HG02642 (cell line): ENCODE measurements at regions not wholly inside any gene's neighbourhood (a gene's known extent, or its start where the extent isn't known, plus 50 kb on each side); places are given as distances from the start of the nearest gene placed in this dataset.
"Not testable (repeated sequence)": the region's sequence is repeated elsewhere in the genome, so short reads cannot be mapped to it uniquely, and the experiment has no call there.

Experiments used
- ATAC-seq: cut with Tn5 transposase; IDR thresholded peaks from one replicate; pipeline ENCODE4 v1.9.1; 2021; ENCODE audit warnings: mild to moderate bottlenecking; ENCODE audit not compliant: unreplicated experiment, poor library complexity

DNA sequence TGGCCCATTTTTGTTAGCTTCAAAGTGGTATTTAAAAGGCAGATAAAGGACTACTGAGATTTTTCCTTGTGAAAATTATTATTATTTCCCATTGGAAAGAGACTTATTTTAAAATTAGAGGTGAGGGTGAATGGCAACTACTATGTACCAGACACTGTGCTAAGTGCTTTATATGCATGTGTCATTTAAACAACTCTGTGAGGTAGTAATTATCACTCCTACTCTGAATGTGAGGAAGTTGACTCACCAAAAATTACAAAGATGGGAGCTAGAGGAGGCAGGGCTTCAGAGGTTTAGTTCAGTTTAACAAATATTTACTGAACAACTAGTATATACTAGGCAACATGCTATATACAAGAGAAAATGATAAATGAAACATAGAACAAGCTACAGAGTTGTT lies 78.2 kb downstream of the MSL3 start:
- no peak for ATAC-seq

DNA sequence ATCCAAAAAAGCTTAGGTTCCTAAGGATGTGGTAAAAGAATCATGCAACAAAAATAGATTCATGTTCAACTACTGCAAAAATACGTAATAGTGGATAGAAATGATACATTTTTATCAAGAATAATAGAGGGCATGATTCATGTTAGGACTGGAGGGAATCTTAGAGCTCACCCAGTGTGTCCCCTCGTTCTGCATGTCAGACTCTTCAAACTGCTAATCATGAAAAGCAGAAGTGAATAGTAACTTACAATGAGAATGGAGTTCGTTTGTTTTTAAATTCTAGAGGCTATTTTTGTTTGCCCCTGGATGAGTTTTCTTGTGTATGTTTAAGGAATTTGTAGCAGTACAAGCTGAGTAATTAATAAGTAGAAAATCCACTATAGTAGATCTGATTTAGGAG lies 79.4 kb downstream of the MSL3 start:
- no peak for ATAC-seq

- ATAC-seq, result no peak
These were observed 106.1 kb downstream of the MSL3 start for GRCh38 chrX:11864171-11864570.

DNA sequence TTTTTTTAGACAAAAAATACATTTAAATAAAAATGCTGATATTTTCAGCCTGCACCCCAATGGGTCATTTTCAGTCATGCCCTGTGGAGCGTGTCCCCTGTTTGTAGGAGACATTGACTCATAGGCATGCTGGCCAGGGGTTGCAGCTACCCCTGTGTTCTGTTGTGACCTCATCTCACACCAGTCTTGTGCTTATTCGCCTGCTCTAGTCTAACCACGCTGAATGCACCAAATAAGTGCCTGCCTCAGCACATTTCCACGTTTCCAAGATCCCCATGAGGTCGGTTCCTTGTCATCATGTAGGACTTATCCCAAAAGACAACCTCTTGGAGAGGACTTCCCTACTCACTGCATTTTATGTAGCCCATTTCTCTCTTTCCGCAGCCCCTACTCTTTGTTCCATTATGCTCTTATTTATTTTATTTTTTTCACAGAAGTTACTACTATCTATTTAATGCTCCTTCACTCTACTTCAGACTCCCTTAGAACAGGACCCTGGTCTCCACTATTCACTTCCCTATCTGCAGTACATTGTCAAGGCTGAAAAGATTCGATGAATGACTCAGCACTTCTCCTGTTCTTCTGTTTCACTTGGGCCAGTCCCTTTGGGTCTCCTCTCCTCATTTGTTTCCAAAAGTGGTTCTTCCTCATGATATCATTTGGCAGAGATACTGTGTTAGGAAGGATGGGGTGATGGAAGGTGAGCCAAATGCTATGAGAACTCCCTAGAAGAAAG lies 109.7 kb downstream of the MSL3 start:
- no peak for ATAC-seq

DNA sequence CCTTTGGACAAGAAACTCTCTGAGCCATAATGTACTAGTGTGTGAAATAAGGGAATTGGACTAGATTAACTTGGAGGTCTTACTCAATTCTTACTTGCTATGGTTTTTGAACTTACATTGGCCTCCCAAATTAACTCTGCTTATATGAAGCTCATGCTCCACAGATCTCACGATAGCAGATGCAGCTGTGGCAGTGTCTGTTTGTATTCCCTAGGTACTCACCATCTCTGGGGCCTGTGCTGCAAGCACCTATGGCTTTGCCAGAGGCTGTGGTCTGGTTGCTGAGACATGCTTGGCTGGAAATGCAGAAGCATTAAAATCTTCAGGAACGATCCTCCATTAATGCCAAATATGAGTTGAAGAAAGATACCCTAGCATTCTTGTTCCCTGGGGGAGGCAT lies 112.8 kb downstream of the MSL3 start:
- no peak for ATAC-seq

DNA sequence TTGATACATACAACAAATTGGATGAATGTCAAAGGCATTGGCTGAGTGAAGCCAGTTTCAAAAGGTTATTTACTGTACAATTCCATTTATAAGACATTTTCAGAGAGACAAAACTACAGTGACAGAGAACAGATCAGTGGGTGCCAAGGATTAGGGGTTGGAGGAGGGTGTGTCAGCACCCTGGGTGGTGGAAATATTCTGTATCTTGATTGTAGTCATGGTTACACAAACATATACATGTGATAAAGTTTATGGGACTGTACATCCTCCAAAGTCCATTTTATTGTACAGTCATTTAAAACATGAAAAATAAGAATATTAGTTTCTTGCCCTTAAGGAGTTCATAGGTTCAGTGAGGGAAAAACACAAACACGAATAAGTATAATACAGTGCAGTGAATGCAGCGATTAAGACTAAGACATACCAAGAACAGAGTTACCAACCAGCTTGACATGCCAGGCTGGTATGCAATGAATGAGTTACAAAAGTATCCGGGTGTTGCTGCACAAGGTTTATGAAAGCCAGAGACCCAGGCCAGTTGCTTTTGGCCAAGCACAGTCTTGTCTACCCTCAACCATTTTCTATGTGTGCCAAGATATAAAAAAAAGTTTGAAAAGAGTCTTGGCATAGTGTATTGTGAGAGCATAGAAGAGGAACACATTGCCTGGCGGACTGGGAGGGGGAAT lies 123.6 kb downstream of the MSL3 start:
- no peak for ATAC-seq

DNA sequence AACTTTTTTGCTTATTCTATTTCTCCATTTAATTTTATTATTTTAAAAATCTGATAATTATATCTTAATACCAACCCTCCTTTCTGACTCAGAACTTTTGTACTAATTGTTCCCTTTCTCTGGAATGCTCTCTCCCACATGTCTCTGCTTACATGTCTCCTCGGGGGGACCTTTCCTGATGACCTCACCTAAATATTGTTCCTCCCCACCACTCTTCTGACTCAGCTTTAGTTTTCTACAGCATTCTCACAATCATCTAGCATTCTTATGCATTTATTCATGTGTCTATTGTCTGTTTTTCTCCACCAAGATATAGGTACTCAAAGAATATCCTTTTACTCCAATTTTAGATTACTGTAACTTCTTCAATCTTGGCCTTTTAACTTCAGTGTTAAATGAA lies 128.7 kb downstream of the MSL3 start:
- no peak for ATAC-seq

DNA sequence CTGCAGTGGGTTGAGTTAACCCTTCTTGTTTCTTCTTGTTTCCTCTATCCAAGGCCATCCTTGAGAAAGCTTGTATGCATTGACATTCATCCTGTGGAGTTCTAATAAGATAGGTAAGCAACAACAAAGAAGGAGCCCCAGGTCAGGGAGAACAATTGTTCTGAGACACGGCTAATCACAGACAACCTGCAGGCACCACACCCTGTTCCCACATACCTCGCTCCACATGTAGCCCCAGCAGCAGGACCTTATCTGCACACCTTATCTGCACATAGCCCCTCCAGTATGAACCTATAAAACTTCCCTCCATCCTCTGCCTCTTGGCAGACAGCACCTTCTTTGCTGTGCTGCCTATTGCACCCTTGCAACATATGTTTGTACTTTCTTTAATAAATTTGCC lies 129.1 kb downstream of the MSL3 start:
- no peak for ATAC-seq

- no peak for ATAC-seq
These were observed 130.4 kb downstream of the MSL3 start for GRCh38 chrX:11888421-11888820.

DNA sequence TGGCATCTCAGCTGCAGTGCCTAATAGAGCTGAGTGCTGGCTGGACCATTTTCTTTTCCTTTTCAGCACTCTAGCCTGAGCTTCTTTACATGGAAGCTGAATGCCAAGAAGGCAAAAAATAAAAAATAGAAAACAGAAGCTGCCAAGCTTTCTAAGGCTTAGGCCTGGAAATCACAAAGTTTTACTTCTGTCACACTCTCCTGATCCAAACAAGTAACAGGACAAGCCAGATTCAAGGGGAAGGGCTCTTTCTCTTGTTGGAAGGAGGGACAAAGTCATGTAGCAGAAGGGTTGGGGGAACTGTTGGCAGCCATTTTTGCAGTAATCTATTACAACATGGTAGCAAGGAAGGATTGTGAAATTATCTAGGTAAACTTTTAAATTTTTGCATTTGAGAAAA lies 131.8 kb downstream of the MSL3 start:
- ATAC-seq, result no peak

DNA sequence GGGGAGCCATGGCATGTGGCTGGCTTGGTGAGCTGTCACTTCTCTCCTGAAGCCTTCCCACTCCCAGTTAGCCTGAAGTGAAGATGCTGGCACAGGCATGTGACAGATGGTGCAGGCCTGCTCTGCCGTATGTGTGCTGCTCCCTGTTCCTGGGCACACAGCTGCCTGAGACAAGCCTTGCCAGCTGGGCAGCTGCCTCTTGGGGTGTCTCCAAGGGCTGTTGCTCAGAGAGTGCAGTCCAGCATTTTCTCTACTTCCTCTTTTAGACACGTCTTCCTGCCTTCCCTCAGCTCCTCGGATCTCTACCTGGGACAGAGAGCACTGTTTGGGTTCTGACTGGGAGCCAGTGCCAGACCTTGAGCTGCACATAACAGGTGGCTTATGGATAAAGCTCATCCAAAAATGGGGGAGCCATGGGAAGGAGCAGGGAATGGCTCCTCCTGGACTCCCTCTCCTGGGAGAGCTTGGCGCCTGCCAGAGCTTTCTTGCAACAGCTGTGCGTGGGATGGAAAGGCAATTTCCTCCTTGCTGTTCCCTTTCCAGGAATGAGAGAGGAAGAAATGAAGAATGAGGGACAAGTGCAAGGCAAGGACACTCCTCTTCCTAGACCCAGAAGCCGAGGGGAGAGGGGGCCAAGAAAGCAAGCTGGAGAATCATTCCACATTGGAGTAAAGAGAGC lies 132.9 kb downstream of the MSL3 start:
- ATAC-seq, result no peak

GRCh38 chrX:11893933-11894710 lies 136.1 kb downstream of the MSL3 start:
- no peak for ATAC-seq

DNA sequence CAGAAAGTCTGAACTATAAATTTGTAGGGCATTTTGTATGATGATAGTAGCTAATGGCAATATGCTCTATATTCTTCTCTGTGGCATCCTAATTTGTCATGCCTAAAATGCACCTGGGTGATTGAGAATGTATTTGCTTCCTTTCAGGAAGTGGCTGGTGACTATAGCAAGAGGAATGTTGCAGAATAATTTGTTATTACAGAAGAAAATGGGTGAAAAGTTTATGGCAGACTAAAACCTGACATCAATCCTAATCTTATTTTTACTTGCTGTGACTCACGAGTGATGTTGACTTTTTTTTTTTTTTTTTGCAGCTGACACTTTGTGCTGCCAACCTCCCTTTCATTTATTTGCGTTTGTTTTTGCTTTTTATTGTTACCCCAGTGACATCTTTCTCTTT lies 141.1 kb downstream of the MSL3 start:
- no peak for ATAC-seq

DNA sequence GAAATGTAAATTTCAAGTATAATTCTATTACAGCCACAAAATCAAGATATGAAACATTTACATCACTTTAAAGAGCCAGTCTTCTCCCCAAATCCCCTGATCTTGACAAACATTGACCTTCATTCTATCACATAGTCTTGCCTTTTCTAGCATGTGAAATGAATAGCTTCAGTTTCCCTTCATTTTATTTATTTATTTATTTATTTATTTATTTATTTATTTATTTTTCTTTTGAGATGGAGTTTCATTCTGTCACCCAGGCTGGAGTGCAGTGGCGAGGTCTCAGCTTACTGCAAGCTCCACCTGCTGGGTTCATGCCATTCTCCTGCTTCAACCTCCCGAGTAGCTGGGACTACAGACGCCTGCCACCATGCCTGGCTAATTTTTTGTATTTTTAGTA lies 147.9 kb downstream of the MSL3 start:
- not testable (repeated sequence) for ATAC-seq

DNA sequence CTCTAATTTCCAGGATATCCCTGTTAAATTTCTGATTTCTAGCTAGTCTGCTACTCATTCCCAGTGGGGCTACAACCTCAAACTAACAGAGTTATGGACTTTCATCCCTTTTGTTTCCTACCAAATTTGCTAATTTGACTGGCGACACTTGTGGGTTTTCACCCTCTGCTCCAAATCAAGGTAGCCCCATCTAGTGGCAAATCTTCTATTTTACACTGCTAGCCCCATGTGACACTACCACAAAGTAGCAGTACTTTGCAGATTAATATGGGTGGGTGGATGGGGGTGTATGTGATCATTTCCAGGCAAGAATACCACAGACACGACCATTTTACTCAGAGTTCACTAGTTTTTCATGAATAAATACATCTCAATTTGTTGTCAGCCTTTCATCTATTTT lies 150.3 kb downstream of the MSL3 start:
- ATAC-seq, result peak; percentile 50

DNA sequence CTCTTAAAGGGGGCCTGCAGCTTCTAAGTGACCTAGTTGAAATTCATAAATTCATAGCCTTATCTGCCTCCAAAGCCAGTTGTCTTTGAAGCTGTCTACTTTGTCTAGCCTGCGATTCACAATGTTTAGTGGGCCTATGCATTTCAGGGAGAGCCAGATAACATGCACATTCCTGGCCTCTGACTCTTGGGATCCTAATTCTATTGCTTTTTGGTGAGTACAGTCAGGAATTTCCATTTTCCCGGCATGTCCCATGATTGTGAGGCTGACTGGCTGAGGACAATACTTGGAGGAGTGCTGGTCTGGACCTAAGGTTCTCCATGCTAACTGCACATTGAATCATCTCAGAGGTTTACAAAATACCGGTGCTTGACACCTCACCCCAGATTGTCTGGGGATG lies 155.0 kb downstream of the MSL3 start:
- ATAC-seq, result no peak

DNA sequence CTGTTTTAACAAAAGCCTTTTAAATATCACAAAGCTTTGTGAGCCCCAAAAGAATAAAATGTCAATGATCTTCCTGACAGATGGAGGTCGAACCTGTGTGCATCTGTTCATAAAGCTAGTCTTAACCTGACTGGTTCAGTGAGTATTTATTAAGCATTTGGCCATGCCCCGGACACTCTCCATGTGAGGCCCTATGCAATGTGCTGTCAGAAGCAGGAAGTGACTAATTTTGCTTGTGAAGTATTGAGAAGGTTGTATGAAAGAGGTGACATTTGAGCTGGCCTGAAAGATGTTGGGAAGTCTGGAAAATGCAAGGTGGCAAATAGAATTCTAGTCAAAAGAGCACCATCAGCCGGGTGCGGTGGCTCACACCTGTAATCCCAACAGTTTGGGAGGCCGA lies 171.4 kb downstream of the MSL3 start:
- no peak for ATAC-seq

DNA sequence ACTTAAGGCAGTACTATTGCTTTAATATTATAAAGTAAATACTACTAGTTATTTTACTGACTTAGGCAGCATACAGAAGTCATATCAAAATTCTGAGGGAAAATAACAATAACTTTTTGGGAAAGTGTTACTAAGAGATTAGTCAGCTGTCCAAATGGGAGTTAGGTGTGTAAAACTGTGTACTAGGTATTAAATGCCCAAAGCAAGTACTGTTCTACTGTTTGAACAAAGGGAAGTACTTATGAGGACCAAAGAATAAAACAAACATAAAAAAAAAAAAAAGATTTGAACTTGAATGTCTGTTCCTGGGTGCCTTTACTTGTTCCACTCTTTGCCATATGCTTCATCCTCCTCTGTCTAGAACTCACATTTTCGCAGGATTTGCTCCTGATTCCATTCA lies 174.4 kb downstream of the MSL3 start:
- ATAC-seq, result no peak

- ATAC-seq, result no peak
These were observed 176.1 kb downstream of the MSL3 start for GRCh38 chrX:11934089-11934488.

- ATAC-seq, result no peak
These were observed 183.5 kb downstream of the MSL3 start for GRCh38 chrX:11941571-11941970.

DNA sequence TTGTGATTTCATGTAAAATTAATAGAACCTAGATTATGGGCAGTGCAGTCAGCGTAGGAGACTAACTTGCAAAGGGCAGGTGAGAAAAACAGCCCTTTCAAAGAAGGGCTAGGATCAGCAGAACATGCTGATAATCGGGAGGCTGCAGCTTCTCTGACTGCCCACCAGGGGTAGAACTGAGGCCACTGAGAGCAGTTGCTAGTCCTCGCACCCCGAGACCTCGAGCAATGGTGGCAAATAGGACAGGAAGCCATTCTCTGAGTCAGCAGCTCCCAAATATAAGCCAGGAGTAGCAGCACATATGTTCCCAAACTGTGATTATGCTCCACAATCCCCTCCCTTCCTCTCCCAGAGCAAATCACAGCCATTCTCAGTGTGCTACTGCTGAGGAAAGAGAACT lies 186.5 kb downstream of the MSL3 start:
- ATAC-seq, result no peak
